T-cell (primary cell): ENCODE measurements at regions not wholly inside any gene's neighbourhood (a gene's known extent, or its start where the extent isn't known, plus 50 kb on each side); places are given as distances from the start of the nearest gene placed in this dataset.
"Not testable (repeated sequence)": the region's sequence is repeated elsewhere in the genome, so short reads cannot be mapped to it uniquely, and the experiment has no call there.

Experiments used
- ATAC-seq, 4 experiments: fragments of 200-7000 bp in 3 of 4; fragments of 150-1000 bp in 1 of 4; cut with Tn5 transposase; replicated peaks in 1 of 4; 1 replicate in 3 of 4; 2 replicates in 1 of 4; pipeline ENCODE4 v1.10.0; 2021; ENCODE audit warnings: moderate library complexity in 3 of 4, mild to moderate bottlenecking in 2 of 4, moderate number of reproducible peaks in 1 of 4
- CTCF ChIA-PET, 2 donors: fragments of 300-600 bp; sonication (Branson Sonifier 250); formaldehyde crosslinking; loops; one replicate each; lab custom pipeline; 2022; ENCODE audit warnings: antibody characterized with exemption in 2 of 2; lab: Charles Lee
- POLR2A ChIA-PET, 2 donors: fragments of 300-600 bp; sonication (Branson Sonifier 250); formaldehyde crosslinking; loops; one replicate each; lab custom pipeline; 2022; ENCODE audit warnings: antibody characterized with exemption in 2 of 2; lab: Charles Lee
- DNase-seq, 35 experiments: peaks; one replicate each; pipeline versions ENCODE4 v3.0.0 to v3.0.0-alpha.2; 2013 to 2023
- H3K27ac ChIP-seq: one replicate; pipeline ENCODE4 v1.5.1; 2013; ENCODE audit warnings: low read length
- H3K27me3 ChIP-seq, 2 experiments: replicated peaks in 1 of 2; 1 replicate in 1 of 2; 2 replicates in 1 of 2; pipeline versions ENCODE4 v1.6.1 to v1.7.0; 2013; ENCODE audit warnings: low read length in 1 of 2, mixed read lengths in 1 of 2; ENCODE audit not compliant: control insufficient read depth in 2 of 2, insufficient read depth in 2 of 2; ENCODE audit errors: extremely low read depth in 1 of 2
- H3K36me3 ChIP-seq, 2 donors: 1 replicate in 1 of 2; 2 replicates in 1 of 2; pipeline versions ENCODE4 v1.6.1 to v1.7.0; 2013; ENCODE audit warnings: low read length in 1 of 2; ENCODE audit not compliant: control insufficient read depth in 2 of 2, insufficient read depth in 1 of 2; ENCODE audit errors: extremely low read depth in 1 of 2
- H3K4me1 ChIP-seq, 2 experiments: 1 replicate in 1 of 2; 2 replicates in 1 of 2; pipeline versions ENCODE4 v1.6.1 to v1.7.0; 2013; ENCODE audit warnings: low read length in 2 of 2, mixed read lengths in 1 of 2; ENCODE audit not compliant: insufficient read depth in 2 of 2, control insufficient read depth in 1 of 2; ENCODE audit errors: extremely low read depth in 1 of 2
- H3K4me3 ChIP-seq, 2 donors: 1 replicate in 1 of 2; 2 replicates in 1 of 2; pipeline versions ENCODE4 v1.5.1 to v1.7.0; 2013; ENCODE audit warnings: mild to moderate bottlenecking in 2 of 2, low read length in 1 of 2, moderate library complexity in 1 of 2; ENCODE audit not compliant: control insufficient read depth in 1 of 2; ENCODE audit errors: extremely low read depth in 1 of 2
- H3K9me3 ChIP-seq: 2 replicates; pipeline ENCODE4 v1.7.0; 2013
- H3K27ac Mint-ChIP-seq, 2 donors: one replicate each; pipeline ENCODE4 v1.8.0; 2020 to 2021; ENCODE audit warnings: mild to moderate bottlenecking in 2 of 2, mixed read lengths in 2 of 2
- H3K27me3 Mint-ChIP-seq, 2 donors: one replicate each; pipeline ENCODE4 v1.8.0; 2021 to 2022; ENCODE audit warnings: mixed read lengths in 2 of 2
- H3K36me3 Mint-ChIP-seq: one replicate; pipeline ENCODE4 v1.8.0; 2021; ENCODE audit warnings: mixed read lengths
- H3K4me1 Mint-ChIP-seq, 3 donors: one replicate each; pipeline ENCODE4 v1.8.0; 2020 to 2022; ENCODE audit warnings: mixed read lengths in 3 of 3, mild to moderate bottlenecking in 1 of 3
- H3K4me3 Mint-ChIP-seq, 3 donors: one replicate each; pipeline ENCODE4 v1.8.0; 2020 to 2022; ENCODE audit warnings: mild to moderate bottlenecking in 3 of 3, mixed read lengths in 3 of 3, moderate library complexity in 3 of 3
- H3K9me3 Mint-ChIP-seq, 3 donors: one replicate each; pipeline ENCODE4 v1.8.0; 2020 to 2022; ENCODE audit warnings: mixed read lengths in 3 of 3
- WGBS: methylation state at CpG from one replicate; pipeline ENCODE4 v1.1.5; 2013; ENCODE audit warnings: missing lambda C conversion rate; ENCODE audit not compliant: insufficient coverage; 5-methylcytosine and 5-hydroxymethylcytosine counted together

- H3K4me3 ChIP-seq, H3K27ac ChIP-seq, CTCF ChIA-PET, DNase-seq, H3K36me3 Mint-ChIP-seq, H3K9me3 ChIP-seq, H3K4me1 ChIP-seq, H3K9me3 Mint-ChIP-seq, POLR2A ChIA-PET, H3K36me3 ChIP-seq, H3K27ac Mint-ChIP-seq, H3K4me3 Mint-ChIP-seq, H3K4me1 Mint-ChIP-seq, H3K27me3 ChIP-seq, ATAC-seq: not testable (repeated sequence)
- H3K27me3 Mint-ChIP-seq = peaks cover 8 to 33% of the 10 kb centered on the region in 2 donors
- no CpG with 5 or more reads among the region's 4 CpGs for WGBS
These were observed 962.3 kb upstream of the GRIA3 start for GRCh38 chrX:122221810-122222209.

- H3K4me1 ChIP-seq, H3K4me3 Mint-ChIP-seq, H3K4me1 Mint-ChIP-seq, H3K9me3 ChIP-seq, H3K4me3 ChIP-seq, H3K36me3 ChIP-seq, POLR2A ChIA-PET, H3K36me3 Mint-ChIP-seq, H3K27ac Mint-ChIP-seq, H3K27ac ChIP-seq, H3K27me3 ChIP-seq, H3K9me3 Mint-ChIP-seq, ATAC-seq, CTCF ChIA-PET, DNase-seq: not testable (repeated sequence)
- WGBS = no CpG with 5 or more reads among the region's 9 CpGs
- peaks cover 8 to 33% of the 10 kb centered on the region in 2 donors for H3K27me3 Mint-ChIP-seq
These were observed 959.9 kb upstream of the GRIA3 start for GRCh38 chrX:122224137-122224536.

DNA sequence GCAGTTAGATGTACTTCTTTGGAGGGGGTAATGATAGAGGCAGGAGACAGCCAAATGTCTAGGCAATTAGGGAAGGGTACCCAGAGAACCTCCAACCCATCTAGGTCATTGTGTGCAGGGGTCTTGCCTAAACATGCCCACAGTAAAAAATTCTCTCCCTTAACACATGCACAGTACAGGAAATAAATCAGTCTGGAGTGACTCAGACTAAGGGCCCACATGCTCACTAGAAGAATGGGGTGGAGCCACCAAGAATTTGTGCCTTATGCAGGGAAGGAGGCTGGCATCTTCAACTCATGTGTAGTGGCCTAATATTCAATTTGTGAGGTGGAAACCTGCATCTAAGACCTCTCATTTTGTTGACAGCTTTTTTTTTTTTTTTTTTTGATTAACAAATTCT lies 945.3 kb upstream of the GRIA3 start:
- Mint-ChIP-seq H3K4me1 (no peaks in the 10 kb centered on the region), H3K9me3 (peaks cover 0 to 6% (median 0%) of the 10 kb centered on the region in 3 donors), H3K27me3 (no peaks in the 10 kb centered on the region), H3K4me3 (no peak overlapping the region), H3K27ac (no peak overlapping the region), H3K36me3 (no peaks in the 10 kb centered on the region)
- no peaks in the 10 kb centered on the region for H3K9me3 ChIP-seq
- H3K27ac ChIP-seq = no peak overlapping the region
- H3K36me3 ChIP-seq = no peaks in the 10 kb centered on the region
- no peak overlapping the region for H3K4me3 ChIP-seq
- H3K27me3 ChIP-seq = no peaks in the 10 kb centered on the region
- no peaks in the 10 kb centered on the region for H3K4me1 ChIP-seq
- CTCF ChIA-PET = no interaction called here
- ATAC-seq (no peak), DNase-seq (no peak)
- POLR2A ChIA-PET = no interaction called here

DNA sequence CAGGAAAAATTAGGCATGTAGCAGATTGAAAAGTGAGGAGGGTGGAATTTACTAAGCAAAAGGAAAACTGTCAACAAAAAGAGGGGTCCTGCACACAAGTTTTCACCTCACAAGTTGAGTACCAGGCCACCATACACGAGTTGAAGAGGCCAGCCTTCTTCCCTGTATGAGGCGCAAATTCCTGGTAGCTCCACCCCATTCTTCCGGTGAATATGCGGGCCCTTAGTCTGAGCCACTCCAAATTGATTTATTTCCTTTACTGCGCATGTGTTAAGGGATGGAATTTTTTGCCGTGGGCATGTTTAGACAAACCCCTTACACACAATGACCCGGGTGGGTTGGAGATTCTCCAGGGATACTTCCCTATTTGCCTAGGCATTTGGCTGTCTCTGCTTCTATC lies 942.1 kb upstream of the GRIA3 start:
- H3K36me3 ChIP-seq = no peaks in the 10 kb centered on the region
- H3K27me3 ChIP-seq = no peaks in the 10 kb centered on the region
- H3K9me3 Mint-ChIP-seq = peaks cover 0 to 7% (median 0%) of the 10 kb centered on the region in 3 donors
- H3K36me3 Mint-ChIP-seq = no peaks in the 10 kb centered on the region
- WGBS = no CpG with 5 or more reads among the region's 7 CpGs
- POLR2A ChIA-PET = no interaction called here
- H3K4me3 Mint-ChIP-seq = no peak overlapping the region
- H3K27me3 Mint-ChIP-seq = no peaks in the 10 kb centered on the region
- H3K9me3 ChIP-seq = no peaks in the 10 kb centered on the region
- DNase-seq (no peak), ATAC-seq (no peak)
- CTCF ChIA-PET = no interaction called here
- H3K4me1 ChIP-seq = no peaks in the 10 kb centered on the region
- H3K4me1 Mint-ChIP-seq = no peaks in the 10 kb centered on the region
- H3K27ac ChIP-seq = no peak overlapping the region
- no peak overlapping the region for H3K4me3 ChIP-seq
- H3K27ac Mint-ChIP-seq = no peak overlapping the region

- H3K4me3 ChIP-seq = no peak overlapping the region
- no CpG with 5 or more reads among the region's 2 CpGs for WGBS
- H3K4me1 ChIP-seq = no peaks in the 10 kb centered on the region
- H3K4me1 Mint-ChIP-seq = no peaks in the 10 kb centered on the region
- DNase-seq (no peak), ATAC-seq (no peak)
- no peak overlapping the region for H3K4me3 Mint-ChIP-seq
- no peaks in the 10 kb centered on the region for H3K9me3 ChIP-seq
- H3K36me3 ChIP-seq = no peaks in the 10 kb centered on the region
- H3K36me3 Mint-ChIP-seq = no peaks in the 10 kb centered on the region
- no peak overlapping the region for H3K27ac ChIP-seq
- H3K9me3 Mint-ChIP-seq = peaks cover 0 to 7% (median 2%) of the 10 kb centered on the region in 3 donors
- CTCF ChIA-PET = no interaction called here
- POLR2A ChIA-PET = no interaction called here
- H3K27ac Mint-ChIP-seq = no peak overlapping the region
- H3K27me3 Mint-ChIP-seq = no peaks in the 10 kb centered on the region
- H3K27me3 ChIP-seq = no peaks in the 10 kb centered on the region
These were observed 940.0 kb upstream of the GRIA3 start for GRCh38 chrX:122244080-122244479.

DNA sequence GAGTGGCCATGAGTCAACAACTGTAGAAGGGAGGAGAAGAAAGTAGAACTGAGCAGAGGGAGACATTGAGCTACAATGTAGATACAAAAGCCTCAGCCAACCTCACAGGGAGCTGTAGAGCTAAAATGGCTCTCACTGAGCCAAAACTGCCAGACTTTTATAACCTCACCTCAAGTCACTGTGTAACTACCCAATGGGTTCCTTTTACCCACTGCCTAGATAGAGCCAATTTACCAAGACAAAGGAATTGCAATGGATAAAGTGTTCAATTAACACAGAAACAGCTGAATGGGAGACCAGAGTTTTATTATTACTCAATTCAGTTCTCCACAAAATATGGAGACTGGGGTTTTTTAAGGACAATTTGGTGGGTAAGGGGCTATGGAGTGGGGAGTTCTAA lies 938.9 kb upstream of the GRIA3 start:
- Histone ChIP-seq H3K27ac (no peak overlapping the region), H3K27me3 (no peaks in the 10 kb centered on the region), H3K4me1 (no peaks in the 10 kb centered on the region), H3K9me3 (no peaks in the 10 kb centered on the region), H3K36me3 (no peaks in the 10 kb centered on the region), H3K4me3 (no peak overlapping the region)
- Mint-ChIP-seq H3K27me3 (no peaks in the 10 kb centered on the region), H3K27ac (no peak overlapping the region), H3K4me3 (no peak overlapping the region), H3K4me1 (no peaks in the 10 kb centered on the region), H3K9me3 (peaks cover 0 to 7% (median 2%) of the 10 kb centered on the region in 3 donors), H3K36me3 (no peaks in the 10 kb centered on the region)
- ATAC-seq (no peak), DNase-seq (no peak)
- ChIA-PET CTCF (no interaction called here), POLR2A (no interaction called here)

DNA sequence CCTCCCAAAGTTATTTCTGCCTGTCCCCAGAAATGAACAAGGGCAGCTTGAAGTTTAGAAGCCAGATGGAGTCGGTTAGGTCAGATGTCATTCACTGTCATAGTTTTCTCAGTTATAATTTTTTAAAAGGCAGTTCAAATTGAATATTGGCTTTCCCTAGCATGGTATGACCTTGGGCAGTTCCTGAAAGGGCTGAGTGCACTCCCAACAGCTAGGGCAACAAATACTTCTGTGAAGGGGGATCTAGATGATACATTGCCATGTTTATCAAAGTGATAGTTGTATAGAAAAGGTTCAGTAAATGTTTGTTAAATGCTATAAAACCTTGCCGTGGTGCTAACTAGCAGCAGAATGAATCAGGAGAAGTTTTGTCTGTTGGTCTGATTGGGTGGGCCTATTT lies 938.1 kb upstream of the GRIA3 start:
- Histone ChIP-seq H3K27me3 (no peaks in the 10 kb centered on the region), H3K9me3 (no peaks in the 10 kb centered on the region), H3K4me3 (no peak overlapping the region), H3K27ac (no peak overlapping the region), H3K36me3 (no peaks in the 10 kb centered on the region), H3K4me1 (no peaks in the 10 kb centered on the region)
- DNase-seq = no peak
- CTCF ChIA-PET = no interaction called here
- ATAC-seq = no peak
- H3K27ac Mint-ChIP-seq = no peak overlapping the region
- POLR2A ChIA-PET = no interaction called here
- no peaks in the 10 kb centered on the region for H3K36me3 Mint-ChIP-seq
- H3K27me3 Mint-ChIP-seq = no peaks in the 10 kb centered on the region
- no CpG with 5 or more reads among the region's 2 CpGs for WGBS
- no peaks in the 10 kb centered on the region for H3K4me1 Mint-ChIP-seq
- peaks cover 0 to 7% (median 2%) of the 10 kb centered on the region in 3 donors for H3K9me3 Mint-ChIP-seq
- H3K4me3 Mint-ChIP-seq = no peak overlapping the region
